Activated CD8-positive, alpha-beta T cell treated with anti-CD3 and anti-CD28 coated beads for 36 hours (primary cell): ENCODE measurements at regions not wholly inside any gene's neighbourhood (a gene's known extent, or its start where the extent isn't known, plus 50 kb on each side); places are given as distances from the start of the nearest gene placed in this dataset.
"Not testable (repeated sequence)": the region's sequence is repeated elsewhere in the genome, so short reads cannot be mapped to it uniquely, and the experiment has no call there.

ENCODE experiments used
- ATAC-seq: fragments of 200-7000 bp; cut with Tn5 transposase; one replicate; pipeline ENCODE4 v1.10.0; 2021; ENCODE audit warnings: mild to moderate bottlenecking, moderate library complexity
- CTCF ChIA-PET: fragments of 350-600 bp; sonication (Branson Sonifier 250); formaldehyde crosslinking; loops from one replicate; lab custom pipeline; 2021; ENCODE audit warnings: antibody characterized with exemption; lab: Charles Lee
- POLR2A ChIA-PET: fragments of 350-600 bp; sonication (Branson Sonifier 250); formaldehyde crosslinking; loops from one replicate; lab custom pipeline; 2021; ENCODE audit warnings: antibody characterized with exemption; lab: Charles Lee
- DNase-seq: peaks from one replicate; pipeline ENCODE4 v3.0.0-alpha.2; 2020
- H3K27ac Mint-ChIP-seq: one replicate; pipeline ENCODE4 v1.8.0; 2021; ENCODE audit warnings: mild to moderate bottlenecking, mixed read lengths
- H3K27me3 Mint-ChIP-seq: one replicate; pipeline ENCODE4 v1.8.0; 2021; ENCODE audit warnings: mixed read lengths
- H3K36me3 Mint-ChIP-seq: one replicate; pipeline ENCODE4 v1.8.0; 2021; ENCODE audit warnings: low read depth, mixed read lengths
- H3K4me1 Mint-ChIP-seq: one replicate; pipeline ENCODE4 v1.8.0; 2021; ENCODE audit warnings: low read depth, mixed read lengths
- H3K4me3 Mint-ChIP-seq: one replicate; pipeline ENCODE4 v1.8.0; 2021; ENCODE audit warnings: mild to moderate bottlenecking, moderate library complexity, mixed read lengths
- H3K9me3 Mint-ChIP-seq: one replicate; pipeline ENCODE4 v1.8.0; 2021; ENCODE audit warnings: mixed read lengths
- intact Hi-C: fragments of 100-400 bp; cut with micrococcal nuclease; formaldehyde crosslinking; loops from one replicate; pipeline ENCODE4 v1.10.0; 2022
- TF ChIP-seq, protein P1 (sequence below): fragments of 200-600 bp; IDR thresholded peaks from one replicate; pipeline ENCODE4 v1.8.0; 2022; ENCODE audit warnings: antibody characterized with exemption, mild to moderate bottlenecking

DNA sequence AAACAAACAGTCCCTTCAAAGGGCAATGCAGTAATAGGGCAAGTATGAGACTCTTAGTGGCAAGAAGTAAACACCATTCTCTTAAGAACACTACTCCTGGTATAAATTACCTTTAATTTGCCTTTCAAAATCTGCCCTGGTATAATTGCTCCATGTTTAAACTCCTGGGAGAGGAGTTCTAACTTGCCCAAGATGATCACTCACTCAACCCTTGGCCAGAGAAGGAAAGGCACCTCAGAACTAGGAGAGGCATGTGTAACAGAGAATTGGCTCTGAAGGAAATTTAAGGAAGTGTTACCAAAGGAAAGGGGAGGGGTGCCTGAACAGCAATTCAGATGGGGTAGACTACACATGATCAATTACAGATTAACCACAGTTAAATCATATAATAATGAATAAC, 1173.6 kb upstream of the SORCS1 start:
- no peak overlapping the region for H3K4me3 Mint-ChIP-seq
- H3K4me1 Mint-ChIP-seq = no peaks in the 10 kb centered on the region
- intact Hi-C loops = no loop called here
- TF ChIP-seq, protein P1, sequence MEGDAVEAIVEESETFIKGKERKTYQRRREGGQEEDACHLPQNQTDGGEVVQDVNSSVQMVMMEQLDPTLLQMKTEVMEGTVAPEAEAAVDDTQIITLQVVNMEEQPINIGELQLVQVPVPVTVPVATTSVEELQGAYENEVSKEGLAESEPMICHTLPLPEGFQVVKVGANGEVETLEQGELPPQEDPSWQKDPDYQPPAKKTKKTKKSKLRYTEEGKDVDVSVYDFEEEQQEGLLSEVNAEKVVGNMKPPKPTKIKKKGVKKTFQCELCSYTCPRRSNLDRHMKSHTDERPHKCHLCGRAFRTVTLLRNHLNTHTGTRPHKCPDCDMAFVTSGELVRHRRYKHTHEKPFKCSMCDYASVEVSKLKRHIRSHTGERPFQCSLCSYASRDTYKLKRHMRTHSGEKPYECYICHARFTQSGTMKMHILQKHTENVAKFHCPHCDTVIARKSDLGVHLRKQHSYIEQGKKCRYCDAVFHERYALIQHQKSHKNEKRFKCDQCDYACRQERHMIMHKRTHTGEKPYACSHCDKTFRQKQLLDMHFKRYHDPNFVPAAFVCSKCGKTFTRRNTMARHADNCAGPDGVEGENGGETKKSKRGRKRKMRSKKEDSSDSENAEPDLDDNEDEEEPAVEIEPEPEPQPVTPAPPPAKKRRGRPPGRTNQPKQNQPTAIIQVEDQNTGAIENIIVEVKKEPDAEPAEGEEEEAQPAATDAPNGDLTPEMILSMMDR = no peak
- ChIA-PET POLR2A (no interaction called here), CTCF (no interaction called here)
- no peaks in the 10 kb centered on the region for H3K36me3 Mint-ChIP-seq
- ATAC-seq = no peak
- DNase-seq = no peak
- peaks cover 12% of the 10 kb centered on the region for H3K9me3 Mint-ChIP-seq
- no peaks in the 10 kb centered on the region for H3K27me3 Mint-ChIP-seq
- no peak overlapping the region for H3K27ac Mint-ChIP-seq

DNA sequence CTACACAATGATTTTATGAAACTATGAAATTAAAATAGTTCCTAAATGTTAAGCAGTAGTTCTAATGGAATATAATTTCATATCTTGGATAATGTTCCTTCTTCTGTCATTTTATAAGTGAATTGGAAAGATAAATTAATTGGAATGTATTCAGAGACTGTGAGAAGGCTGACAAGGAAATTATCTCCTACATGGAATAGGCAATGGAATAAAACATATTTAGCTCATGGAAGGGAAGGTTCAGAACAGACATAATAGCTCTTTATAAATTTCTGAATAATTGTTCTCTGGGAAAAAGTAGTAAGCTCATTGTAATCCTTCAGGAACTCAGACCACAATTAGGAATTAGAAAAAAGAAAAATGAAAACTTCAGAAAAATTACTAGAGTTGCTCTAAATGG, 1172.3 kb upstream of the SORCS1 start:
- H3K4me3 Mint-ChIP-seq = no peak overlapping the region
- no peaks in the 10 kb centered on the region for H3K36me3 Mint-ChIP-seq
- CTCF ChIA-PET = no interaction called here
- no peak overlapping the region for H3K27ac Mint-ChIP-seq
- peaks cover 12% of the 10 kb centered on the region for H3K9me3 Mint-ChIP-seq
- TF ChIP-seq, protein P1 = no peak
- DNase-seq = no peak
- no peak for ATAC-seq
- H3K27me3 Mint-ChIP-seq = no peaks in the 10 kb centered on the region
- intact Hi-C loops = no loop called here
- H3K4me1 Mint-ChIP-seq = no peaks in the 10 kb centered on the region
- POLR2A ChIA-PET = no interaction called here

DNA sequence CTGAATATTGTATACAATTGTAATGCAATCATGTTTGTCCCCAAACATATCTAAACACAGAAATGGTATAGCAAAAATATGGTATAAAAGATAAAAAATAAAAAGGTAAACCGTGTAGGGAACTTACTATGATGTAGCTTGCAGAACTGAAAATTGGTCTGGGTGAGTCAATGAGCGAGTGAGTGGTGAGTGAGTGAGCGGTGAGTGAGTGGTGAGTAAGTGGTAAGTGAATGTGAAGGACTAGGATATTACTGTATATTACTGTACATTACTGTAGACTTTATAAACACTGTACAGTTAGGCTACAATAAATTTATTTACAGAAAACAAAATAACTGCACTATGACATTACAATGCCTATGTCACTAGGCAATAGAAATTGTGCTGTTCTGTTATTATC, 1163.2 kb upstream of the SORCS1 start:
- POLR2A ChIA-PET = no interaction called here
- TF ChIP-seq, protein P1 = no peak
- Mint-ChIP-seq H3K27me3 (no peaks in the 10 kb centered on the region), H3K9me3 (peaks cover 7% of the 10 kb centered on the region), H3K27ac (no peak overlapping the region), H3K4me1 (no peaks in the 10 kb centered on the region), H3K4me3 (no peak overlapping the region), H3K36me3 (no peaks in the 10 kb centered on the region)
- CTCF ChIA-PET = no interaction called here
- ATAC-seq = no peak
- DNase-seq = no peak
- intact Hi-C loops = no loop called here

DNA sequence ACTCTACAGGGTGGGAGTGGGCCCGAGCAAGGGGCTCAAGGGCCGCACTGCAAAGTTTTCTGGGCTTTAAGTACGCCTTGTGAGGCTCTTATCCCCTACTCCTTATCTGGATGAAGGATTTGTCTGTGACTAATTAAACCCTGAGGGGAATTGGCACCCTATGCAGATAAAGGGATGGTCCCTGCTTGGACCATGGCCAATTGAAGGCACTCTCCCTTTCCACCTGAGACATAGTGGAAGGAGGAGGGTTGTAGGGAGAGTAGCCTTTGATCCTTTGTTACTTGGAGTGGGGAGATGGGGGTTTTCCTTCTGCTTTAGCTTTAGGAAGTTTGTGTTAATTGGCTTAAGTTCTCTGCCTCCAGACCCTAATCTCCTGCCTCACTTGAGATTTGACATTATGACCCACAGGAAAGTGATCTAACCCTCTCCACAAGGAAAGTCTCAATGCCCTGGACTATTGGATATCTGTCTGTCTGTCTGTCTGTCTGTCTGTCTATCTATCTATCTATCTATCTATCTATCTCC, 1158.8 kb upstream of the SORCS1 start:
- Mint-ChIP-seq H3K27me3 (no peaks in the 10 kb centered on the region), H3K4me3 (no peak overlapping the region), H3K36me3 (no peaks in the 10 kb centered on the region), H3K27ac (no peak overlapping the region), H3K9me3 (peaks cover 11% of the 10 kb centered on the region), H3K4me1 (no peaks in the 10 kb centered on the region)
- DNase-seq = no peak
- TF ChIP-seq, protein P1 = no peak
- CTCF ChIA-PET = no interaction called here
- ATAC-seq = no peak
- intact Hi-C loops = no loop called here
- POLR2A ChIA-PET = no interaction called here

DNA sequence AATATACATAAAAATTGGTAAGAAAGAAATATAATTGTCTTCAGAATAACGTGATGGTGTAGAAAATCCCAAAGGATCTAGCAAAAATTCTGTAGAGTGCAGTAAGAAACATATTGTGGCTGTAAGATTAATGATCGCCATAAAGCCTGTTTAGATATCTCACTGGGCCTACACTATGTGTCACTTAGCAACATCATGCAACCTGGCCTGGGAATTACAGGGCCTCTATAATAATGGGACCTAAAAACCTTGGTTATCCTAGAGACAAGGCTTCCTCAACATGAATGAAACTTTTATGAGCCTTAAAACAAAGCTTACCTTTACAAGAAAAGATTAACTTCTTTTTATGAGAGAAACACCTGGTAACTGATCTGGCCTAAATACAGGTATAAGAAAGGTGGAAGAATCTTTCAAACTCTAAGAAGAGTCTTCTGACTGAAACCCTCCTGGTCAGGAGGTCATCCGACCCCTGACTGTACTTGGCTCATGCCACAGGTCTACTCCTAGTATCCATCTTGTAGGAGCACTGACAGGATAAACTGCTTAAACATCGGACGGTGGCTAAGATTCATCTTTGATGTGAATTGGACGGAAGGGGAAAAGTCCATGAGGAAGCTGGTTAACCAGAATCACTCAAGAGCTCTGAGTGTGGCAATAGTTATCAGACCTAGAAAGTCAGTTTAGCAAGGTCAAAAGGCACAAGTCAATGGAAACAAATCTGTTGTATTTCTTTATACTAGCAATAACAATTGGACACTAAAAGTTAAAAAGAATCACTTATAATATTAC, 1155.1 kb upstream of the SORCS1 start:
- ChIA-PET POLR2A (no interaction called here), CTCF (no interaction called here)
- H3K9me3 Mint-ChIP-seq = peaks cover 6% of the 10 kb centered on the region
- intact Hi-C loops = no loop called here
- H3K36me3 Mint-ChIP-seq = no peaks in the 10 kb centered on the region
- ATAC-seq = no peak
- H3K27ac Mint-ChIP-seq = no peak overlapping the region
- TF ChIP-seq, protein P1 = no peak
- DNase-seq = no peak
- H3K27me3 Mint-ChIP-seq = no peaks in the 10 kb centered on the region
- no peak overlapping the region for H3K4me3 Mint-ChIP-seq
- H3K4me1 Mint-ChIP-seq = no peaks in the 10 kb centered on the region

DNA sequence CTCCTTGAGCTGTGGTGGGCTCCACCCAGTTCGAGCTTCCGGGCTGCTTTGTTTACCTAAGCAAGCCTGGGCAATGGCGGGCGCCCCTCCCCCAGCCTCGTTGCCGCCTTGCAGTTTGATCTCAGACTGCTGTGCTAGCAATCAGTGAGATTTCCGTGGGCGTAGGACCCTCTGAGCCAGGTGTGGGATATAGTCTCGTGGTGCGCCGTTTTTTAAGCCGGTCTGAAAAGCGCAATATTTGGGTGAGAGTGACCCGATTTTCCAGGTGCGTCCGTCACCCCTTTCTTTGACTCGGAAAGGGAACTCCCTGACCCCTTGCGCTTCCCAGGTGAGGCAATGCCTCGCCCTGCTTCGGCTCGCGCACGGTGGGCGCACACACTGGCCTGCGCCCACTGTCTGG, 1151.1 kb upstream of the SORCS1 start:
- CTCF ChIA-PET, H3K36me3 Mint-ChIP-seq, H3K9me3 Mint-ChIP-seq, H3K4me1 Mint-ChIP-seq, intact Hi-C loops, ATAC-seq, DNase-seq, H3K27me3 Mint-ChIP-seq, POLR2A ChIA-PET, H3K4me3 Mint-ChIP-seq, H3K27ac Mint-ChIP-seq: not testable (repeated sequence)
